Ramos (cell line): ENCODE measurements at regions not wholly inside any gene's neighbourhood (a gene's known extent, or its start where the extent isn't known, plus 50 kb on each side); places are given as distances from the start of the nearest gene placed in this dataset.
"Not testable (repeated sequence)": the region's sequence is repeated elsewhere in the genome, so short reads cannot be mapped to it uniquely, and the experiment has no call there.

Experiments
- in situ Hi-C: fragments of 300-500 bp; cut with MboI; formaldehyde crosslinking; loops from one replicate; pipeline ENCODE4 v1.14.3; 2022; ENCODE audit warnings: low sequenced_read_pairs; ENCODE audit not compliant: unreplicated experiment

- in situ Hi-C loops: no loop called here
These were observed 920.9 kb downstream of the RPS29 start for GRCh38 chr14:48665077-48665784.

DNA sequence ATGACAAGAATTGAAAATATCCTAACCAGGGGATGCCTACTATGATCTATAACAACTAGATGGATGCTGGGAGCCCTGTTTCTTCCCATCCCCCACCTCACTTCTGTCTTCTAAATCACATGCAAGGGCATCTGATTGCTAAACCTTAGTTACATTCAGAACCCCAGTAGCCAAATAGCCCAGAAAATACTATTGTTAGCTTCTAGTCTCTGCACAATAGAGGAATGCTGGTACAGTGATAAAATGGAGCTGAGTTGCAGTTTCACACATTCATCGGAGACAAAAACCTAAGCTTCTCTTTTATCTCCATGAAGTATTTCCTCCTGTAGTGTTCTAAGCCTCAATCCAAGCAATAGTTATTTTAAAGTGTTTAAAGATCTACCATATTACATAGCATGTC lies 942.9 kb downstream of the RPS29 start:
- in situ Hi-C loops: no loop called here

DNA sequence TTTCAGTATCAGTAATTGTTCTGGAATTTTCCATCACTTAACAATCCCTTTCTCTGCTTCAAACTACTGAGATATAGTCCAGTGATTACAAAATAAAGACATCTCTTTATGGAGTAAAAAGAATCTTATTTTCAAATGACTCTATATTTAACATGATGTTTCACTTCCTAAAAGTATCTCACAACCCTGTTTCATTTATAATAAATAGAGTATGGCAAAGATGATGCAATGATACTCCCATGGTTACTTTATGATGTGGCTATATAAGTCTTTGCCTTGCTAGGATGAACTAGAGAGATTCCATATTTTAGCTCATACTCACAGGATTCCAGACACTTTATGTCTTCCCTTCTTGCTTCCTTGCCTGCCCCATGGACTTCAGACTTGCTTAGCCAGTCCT lies 953.5 kb upstream of the MDGA2 start:
- in situ Hi-C loops: no loop called here

GRCh38 chr14:48622980-48623379 lies 947.6 kb upstream of the MDGA2 start:
- in situ Hi-C loops: no loop called here

GRCh38 chr14:48618057-48618456 lies 942.7 kb upstream of the MDGA2 start:
- in situ Hi-C loops: no loop called here

DNA sequence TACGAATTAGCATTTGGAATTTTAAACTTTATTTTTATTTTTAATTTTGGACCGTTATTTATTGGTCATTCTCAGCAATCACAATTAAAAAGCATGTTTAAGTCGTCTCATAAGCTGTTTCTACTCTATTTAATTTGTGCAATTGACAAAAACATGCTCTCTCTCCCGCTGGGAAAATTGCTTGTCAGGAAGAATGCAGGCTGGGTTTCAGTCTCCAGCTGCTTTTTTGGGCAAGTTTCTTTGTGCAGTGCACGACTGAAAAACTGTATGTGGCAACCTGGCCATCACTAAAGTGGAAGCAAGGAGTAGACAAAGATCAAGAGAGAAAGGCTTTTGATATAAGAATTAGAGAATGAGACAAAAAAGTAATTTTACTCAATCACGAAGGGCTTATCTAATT lies 941.5 kb upstream of the MDGA2 start:
- in situ Hi-C loops: no loop called here

- in situ Hi-C loops: no loop called here
These were observed 940.2 kb upstream of the MDGA2 start for GRCh38 chr14:48615618-48616017.

DNA sequence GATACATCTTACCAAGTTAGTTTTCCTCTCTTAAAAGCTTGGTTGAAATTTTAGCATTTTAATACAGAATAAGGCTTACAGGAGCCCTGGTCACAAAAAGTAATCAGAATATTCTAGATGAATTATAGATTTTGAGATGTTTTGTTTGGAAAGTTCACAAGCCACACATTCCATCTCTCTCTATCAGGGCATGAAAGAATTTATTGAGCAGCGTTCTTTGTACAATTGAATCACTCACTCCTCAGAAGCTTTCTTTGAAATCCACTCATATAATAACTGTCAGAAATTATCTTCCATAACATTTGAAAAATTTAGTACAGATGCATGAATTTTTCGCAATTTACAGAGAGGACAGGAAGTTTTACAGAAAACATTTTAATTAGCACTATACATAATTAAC lies 938.6 kb upstream of the MDGA2 start:
- in situ Hi-C loops: no loop called here

GRCh38 chr14:48606960-48607359 lies 931.6 kb upstream of the MDGA2 start:
- in situ Hi-C loops: not testable (repeated sequence)

DNA sequence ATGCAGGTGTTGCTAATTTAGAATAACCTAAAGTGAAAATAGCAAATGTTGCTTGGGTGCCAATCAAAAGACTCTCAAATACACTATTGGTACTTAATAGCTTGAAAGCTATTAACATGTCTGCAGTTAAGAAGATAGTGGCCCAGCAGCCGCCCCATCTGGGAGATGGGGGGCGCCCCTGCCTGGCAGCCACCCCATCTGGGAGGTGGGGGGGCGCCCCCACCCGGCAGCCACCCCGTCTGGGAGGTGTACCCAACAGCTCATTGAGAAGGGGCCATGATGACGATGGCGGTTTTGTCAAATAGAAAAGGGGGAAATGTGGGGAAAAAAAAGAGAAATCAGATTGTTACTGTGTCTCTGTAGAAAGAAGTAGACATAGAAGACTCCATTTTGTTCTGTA lies 923.1 kb upstream of the MDGA2 start:
- in situ Hi-C loops: no loop called here

- in situ Hi-C loops: no loop called here
These were observed 910.7 kb upstream of the MDGA2 start for GRCh38 chr14:48586099-48586498.

GRCh38 chr14:48584031-48584430 lies 908.6 kb upstream of the MDGA2 start:
- in situ Hi-C loops: no loop called here

DNA sequence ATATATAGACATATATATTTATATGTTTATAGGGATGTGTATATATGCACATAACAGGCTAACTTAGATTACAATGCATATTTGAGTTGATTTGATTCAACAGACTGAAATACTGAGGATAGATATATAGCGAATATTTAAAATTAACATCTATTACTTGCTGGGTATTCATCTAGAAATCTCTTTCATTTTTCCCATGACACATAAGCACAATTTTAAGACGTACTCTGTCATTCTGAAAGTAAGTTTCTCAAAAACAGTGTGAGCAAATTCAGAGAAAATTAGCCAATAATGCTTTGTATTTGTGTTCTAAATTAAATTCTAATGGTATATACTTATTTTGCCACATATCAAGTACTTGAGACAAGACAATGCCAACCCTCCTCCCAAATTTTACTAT lies 907.5 kb upstream of the MDGA2 start:
- in situ Hi-C loops: no loop called here

- in situ Hi-C loops: no loop called here
These were observed 905.3 kb upstream of the MDGA2 start for GRCh38 chr14:48580692-48581091.

GRCh38 chr14:48575772-48576171 lies 900.4 kb upstream of the MDGA2 start:
- in situ Hi-C loops: no loop called here

- in situ Hi-C loops: no loop called here
These were observed 893.3 kb upstream of the MDGA2 start for GRCh38 chr14:48568688-48569087.

GRCh38 chr14:48568252-48568651 lies 892.8 kb upstream of the MDGA2 start:
- in situ Hi-C loops: no loop called here

- in situ Hi-C loops: no loop called here
These were observed 888.1 kb upstream of the MDGA2 start for GRCh38 chr14:48563489-48563888.

- in situ Hi-C loops: not testable (repeated sequence)
These were observed 886.0 kb upstream of the MDGA2 start for GRCh38 chr14:48561438-48561837.

- in situ Hi-C loops: no loop called here
These were observed 885.0 kb upstream of the MDGA2 start for GRCh38 chr14:48560421-48560820.

- in situ Hi-C loops: no loop called here
These were observed 878.0 kb upstream of the MDGA2 start for GRCh38 chr14:48553443-48553842.

- in situ Hi-C loops: no loop called here
These were observed 871.6 kb upstream of the MDGA2 start for GRCh38 chr14:48546996-48547395.

- in situ Hi-C loops: no loop called here
These were observed 862.2 kb upstream of the MDGA2 start for GRCh38 chr14:48537600-48537999.
